ENCODE measurements at regions not wholly inside any gene's neighbourhood (a gene's known extent, or its start where the extent isn't known, plus 50 kb on each side); places are given as distances from the start of the nearest gene placed in this dataset.

- Histone ChIP-seq H3K4me1 (ENCODE audit: low read length) (no peaks in the 10 kb centered on the region), H3K9me3 (ENCODE audit: low read length) (no peaks in the 10 kb centered on the region), H3K9me2 (replicated peaks; ENCODE audit: insufficient read depth, low read length) (no peaks in the 10 kb centered on the region), H2AFZ (ENCODE audit: low read length) (no peak overlapping the region), H3K4me2 (ENCODE audit: low read depth, low read length, poor library complexity, severe bottlenecking) (no peak overlapping the region), H4K20me1 (ENCODE audit: insufficient read depth, low read depth, low read length) (no peaks in the 10 kb centered on the region), H3K9ac (ENCODE audit: low read length) (no peak overlapping the region), H3K27me3 (ENCODE audit: low read length) (no peaks in the 10 kb centered on the region), H3K79me2 (ENCODE audit: low read length) (no peaks in the 10 kb centered on the region), H3K4me3 (ENCODE audit: low read length) (no peak overlapping the region), H3K36me3 (ENCODE audit: insufficient read depth, low read length) (no peaks in the 10 kb centered on the region), H3K27ac (ENCODE audit: low read length) (no peak overlapping the region)
- no peak for DNase-seq
These were observed 103.7 kb upstream of the MPDZ start for GRCh38 chr9:13383216-13383615.

- no peaks in the 10 kb centered on the region for H3K4me1 ChIP-seq (ENCODE audit: low read length)
- H3K9me2 ChIP-seq (replicated peaks; ENCODE audit: insufficient read depth, low read length), result no peaks in the 10 kb centered on the region
- no peak overlapping the region for H3K4me3 ChIP-seq (ENCODE audit: low read length)
- no peak overlapping the region for H3K27ac ChIP-seq (ENCODE audit: low read length)
- no peaks in the 10 kb centered on the region for H4K20me1 ChIP-seq (ENCODE audit: insufficient read depth, low read depth, low read length)
- H3K4me2 ChIP-seq (ENCODE audit: low read depth, low read length, poor library complexity, severe bottlenecking), result no peak overlapping the region
- H2AFZ ChIP-seq (ENCODE audit: low read length), result no peak overlapping the region
- H3K27me3 ChIP-seq (ENCODE audit: low read length), result no peaks in the 10 kb centered on the region
- no peak overlapping the region for H3K9ac ChIP-seq (ENCODE audit: low read length)
- DNase-seq, result no peak
- H3K36me3 ChIP-seq (ENCODE audit: insufficient read depth, low read length), result no peaks in the 10 kb centered on the region
- no peaks in the 10 kb centered on the region for H3K9me3 ChIP-seq (ENCODE audit: low read length)
- H3K79me2 ChIP-seq (ENCODE audit: low read length), result no peaks in the 10 kb centered on the region
These were observed 103.1 kb upstream of the MPDZ start for GRCh38 chr9:13382595-13382994.

GRCh38 chr9:13380903-13381302 lies 101.4 kb upstream of the MPDZ start:
- Histone ChIP-seq H3K9ac (ENCODE audit: low read length) (no peak overlapping the region), H3K9me3 (ENCODE audit: low read length) (no peaks in the 10 kb centered on the region), H3K4me3 (ENCODE audit: low read length) (no peak overlapping the region), H3K27me3 (ENCODE audit: low read length) (no peaks in the 10 kb centered on the region), H3K79me2 (ENCODE audit: low read length) (no peaks in the 10 kb centered on the region), H3K36me3 (ENCODE audit: insufficient read depth, low read length) (no peaks in the 10 kb centered on the region), H3K27ac (ENCODE audit: low read length) (no peak overlapping the region), H4K20me1 (ENCODE audit: insufficient read depth, low read depth, low read length) (no peaks in the 10 kb centered on the region), H3K4me2 (ENCODE audit: low read depth, low read length, poor library complexity, severe bottlenecking) (no peak overlapping the region), H3K4me1 (ENCODE audit: low read length) (no peaks in the 10 kb centered on the region), H2AFZ (ENCODE audit: low read length) (no peak overlapping the region), H3K9me2 (replicated peaks; ENCODE audit: insufficient read depth, low read length) (no peaks in the 10 kb centered on the region)
- no peak for DNase-seq

GRCh38 chr9:13378154-13378553 lies 98.7 kb upstream of the MPDZ start:
- no peak overlapping the region for H3K27ac ChIP-seq (ENCODE audit: low read length)
- H3K4me3 ChIP-seq (ENCODE audit: low read length), result no peak overlapping the region
- no peaks in the 10 kb centered on the region for H3K4me1 ChIP-seq (ENCODE audit: low read length)
- no peak overlapping the region for H3K9ac ChIP-seq (ENCODE audit: low read length)
- H2AFZ ChIP-seq (ENCODE audit: low read length), result no peak overlapping the region
- H3K9me2 ChIP-seq (replicated peaks; ENCODE audit: insufficient read depth, low read length), result no peaks in the 10 kb centered on the region
- no peak for DNase-seq
- no peaks in the 10 kb centered on the region for H3K27me3 ChIP-seq (ENCODE audit: low read length)
- H3K4me2 ChIP-seq (ENCODE audit: low read depth, low read length, poor library complexity, severe bottlenecking), result no peak overlapping the region
- no peaks in the 10 kb centered on the region for H3K9me3 ChIP-seq (ENCODE audit: low read length)
- H4K20me1 ChIP-seq (ENCODE audit: insufficient read depth, low read depth, low read length), result no peaks in the 10 kb centered on the region
- no peaks in the 10 kb centered on the region for H3K36me3 ChIP-seq (ENCODE audit: insufficient read depth, low read length)
- H3K79me2 ChIP-seq (ENCODE audit: low read length), result no peaks in the 10 kb centered on the region

- Histone ChIP-seq H4K20me1 (ENCODE audit: insufficient read depth, low read depth, low read length) (no peaks in the 10 kb centered on the region), H3K9me2 (replicated peaks; ENCODE audit: insufficient read depth, low read length) (no peaks in the 10 kb centered on the region), H3K79me2 (ENCODE audit: low read length) (no peaks in the 10 kb centered on the region), H2AFZ (ENCODE audit: low read length) (no peak overlapping the region), H3K9me3 (ENCODE audit: low read length) (no peaks in the 10 kb centered on the region), H3K27me3 (ENCODE audit: low read length) (no peaks in the 10 kb centered on the region), H3K36me3 (ENCODE audit: insufficient read depth, low read length) (no peaks in the 10 kb centered on the region), H3K27ac (ENCODE audit: low read length) (no peak overlapping the region), H3K4me1 (ENCODE audit: low read length) (no peaks in the 10 kb centered on the region), H3K4me3 (ENCODE audit: low read length) (no peak overlapping the region), H3K9ac (ENCODE audit: low read length) (no peak overlapping the region), H3K4me2 (ENCODE audit: low read depth, low read length, poor library complexity, severe bottlenecking) (no peak overlapping the region)
- DNase-seq, result no peak
These were observed 97.9 kb upstream of the MPDZ start for GRCh38 chr9:13377171-13377925.

- Histone ChIP-seq H3K4me2 (ENCODE audit: low read depth, low read length, poor library complexity, severe bottlenecking) (no peak overlapping the region), H2AFZ (ENCODE audit: low read length) (no peak overlapping the region), H4K20me1 (ENCODE audit: insufficient read depth, low read depth, low read length) (no peaks in the 10 kb centered on the region), H3K27ac (ENCODE audit: low read length) (no peak overlapping the region), H3K4me1 (ENCODE audit: low read length) (no peaks in the 10 kb centered on the region), H3K27me3 (ENCODE audit: low read length) (peaks cover 3% of the 10 kb centered on the region; the same call in 1 of the 2 replicates), H3K9me2 (replicated peaks; ENCODE audit: insufficient read depth, low read length) (no peaks in the 10 kb centered on the region), H3K36me3 (ENCODE audit: insufficient read depth, low read length) (no peaks in the 10 kb centered on the region), H3K4me3 (ENCODE audit: low read length) (no peak overlapping the region), H3K9me3 (ENCODE audit: low read length) (no peaks in the 10 kb centered on the region), H3K9ac (ENCODE audit: low read length) (no peak overlapping the region), H3K79me2 (ENCODE audit: low read length) (no peaks in the 10 kb centered on the region)
- no peak for DNase-seq
These were observed 93.0 kb upstream of the MPDZ start for GRCh38 chr9:13372510-13372909.

GRCh38 chr9:13369431-13369830 lies 89.9 kb upstream of the MPDZ start:
- Histone ChIP-seq H3K79me2 (ENCODE audit: low read length) (no peaks in the 10 kb centered on the region), H2AFZ (ENCODE audit: low read length) (no peak overlapping the region), H3K27me3 (ENCODE audit: low read length) (peaks cover 3% of the 10 kb centered on the region; the same call in 1 of the 2 replicates), H3K9me3 (ENCODE audit: low read length) (no peaks in the 10 kb centered on the region), H4K20me1 (ENCODE audit: insufficient read depth, low read depth, low read length) (no peaks in the 10 kb centered on the region), H3K36me3 (ENCODE audit: insufficient read depth, low read length) (no peaks in the 10 kb centered on the region), H3K4me1 (ENCODE audit: low read length) (no peaks in the 10 kb centered on the region), H3K9me2 (replicated peaks; ENCODE audit: insufficient read depth, low read length) (no peaks in the 10 kb centered on the region), H3K27ac (ENCODE audit: low read length) (no peak overlapping the region), H3K9ac (ENCODE audit: low read length) (no peak overlapping the region), H3K4me3 (ENCODE audit: low read length) (no peak overlapping the region), H3K4me2 (ENCODE audit: low read depth, low read length, poor library complexity, severe bottlenecking) (no peak overlapping the region)
- no peak for DNase-seq

GRCh38 chr9:13367784-13368183 lies 88.3 kb upstream of the MPDZ start:
- no peaks in the 10 kb centered on the region for H3K36me3 ChIP-seq (ENCODE audit: insufficient read depth, low read length)
- no peak overlapping the region for H3K9ac ChIP-seq (ENCODE audit: low read length)
- H3K9me2 ChIP-seq (replicated peaks; ENCODE audit: insufficient read depth, low read length), result no peaks in the 10 kb centered on the region
- no peak overlapping the region for H3K27ac ChIP-seq (ENCODE audit: low read length)
- no peaks in the 10 kb centered on the region for H3K9me3 ChIP-seq (ENCODE audit: low read length)
- no peaks in the 10 kb centered on the region for H4K20me1 ChIP-seq (ENCODE audit: insufficient read depth, low read depth, low read length)
- DNase-seq, result no peak
- H3K4me2 ChIP-seq (ENCODE audit: low read depth, low read length, poor library complexity, severe bottlenecking), result no peak overlapping the region
- H3K27me3 ChIP-seq (ENCODE audit: low read length), result peaks cover 3% of the 10 kb centered on the region; the same call in 1 of the 2 replicates
- H2AFZ ChIP-seq (ENCODE audit: low read length), result no peak overlapping the region
- no peaks in the 10 kb centered on the region for H3K79me2 ChIP-seq (ENCODE audit: low read length)
- no peaks in the 10 kb centered on the region for H3K4me1 ChIP-seq (ENCODE audit: low read length)
- no peak overlapping the region for H3K4me3 ChIP-seq (ENCODE audit: low read length)

Measured in Karpas-422 (cell line).